ENCODE measurements at regions not wholly inside any gene's neighbourhood (a gene's known extent, or its start where the extent isn't known, plus 50 kb on each side); places are given as distances from the start of the nearest gene placed in this dataset.

DNA sequence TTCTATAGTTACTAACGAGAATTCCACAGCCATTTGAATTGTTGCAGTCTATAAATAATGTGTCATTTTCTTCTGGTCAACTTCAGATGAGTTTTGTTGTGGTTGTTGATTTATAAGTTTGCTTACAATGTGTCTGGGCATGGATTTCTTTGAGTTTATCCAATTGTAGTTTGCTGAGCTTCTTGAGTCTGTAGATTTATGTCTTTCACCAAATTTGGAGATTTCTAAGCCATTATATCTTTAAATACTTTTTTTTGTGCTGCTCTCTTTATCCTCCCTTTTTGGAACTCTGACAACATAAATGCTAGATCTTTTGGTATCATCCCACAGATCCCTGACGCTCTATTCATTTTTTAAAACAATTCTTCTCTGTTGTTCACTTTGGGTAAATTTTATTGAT, 63.2 kb upstream of the NDUFB4 start (continued):
- TF ChIP-seq, protein P1, sequence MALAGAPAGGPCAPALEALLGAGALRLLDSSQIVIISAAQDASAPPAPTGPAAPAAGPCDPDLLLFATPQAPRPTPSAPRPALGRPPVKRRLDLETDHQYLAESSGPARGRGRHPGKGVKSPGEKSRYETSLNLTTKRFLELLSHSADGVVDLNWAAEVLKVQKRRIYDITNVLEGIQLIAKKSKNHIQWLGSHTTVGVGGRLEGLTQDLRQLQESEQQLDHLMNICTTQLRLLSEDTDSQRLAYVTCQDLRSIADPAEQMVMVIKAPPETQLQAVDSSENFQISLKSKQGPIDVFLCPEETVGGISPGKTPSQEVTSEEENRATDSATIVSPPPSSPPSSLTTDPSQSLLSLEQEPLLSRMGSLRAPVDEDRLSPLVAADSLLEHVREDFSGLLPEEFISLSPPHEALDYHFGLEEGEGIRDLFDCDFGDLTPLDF (CRISPR knock-in tag; IDR thresholded peaks at IDR 0.05): no peak
- TF ChIP-seq, protein P2, sequence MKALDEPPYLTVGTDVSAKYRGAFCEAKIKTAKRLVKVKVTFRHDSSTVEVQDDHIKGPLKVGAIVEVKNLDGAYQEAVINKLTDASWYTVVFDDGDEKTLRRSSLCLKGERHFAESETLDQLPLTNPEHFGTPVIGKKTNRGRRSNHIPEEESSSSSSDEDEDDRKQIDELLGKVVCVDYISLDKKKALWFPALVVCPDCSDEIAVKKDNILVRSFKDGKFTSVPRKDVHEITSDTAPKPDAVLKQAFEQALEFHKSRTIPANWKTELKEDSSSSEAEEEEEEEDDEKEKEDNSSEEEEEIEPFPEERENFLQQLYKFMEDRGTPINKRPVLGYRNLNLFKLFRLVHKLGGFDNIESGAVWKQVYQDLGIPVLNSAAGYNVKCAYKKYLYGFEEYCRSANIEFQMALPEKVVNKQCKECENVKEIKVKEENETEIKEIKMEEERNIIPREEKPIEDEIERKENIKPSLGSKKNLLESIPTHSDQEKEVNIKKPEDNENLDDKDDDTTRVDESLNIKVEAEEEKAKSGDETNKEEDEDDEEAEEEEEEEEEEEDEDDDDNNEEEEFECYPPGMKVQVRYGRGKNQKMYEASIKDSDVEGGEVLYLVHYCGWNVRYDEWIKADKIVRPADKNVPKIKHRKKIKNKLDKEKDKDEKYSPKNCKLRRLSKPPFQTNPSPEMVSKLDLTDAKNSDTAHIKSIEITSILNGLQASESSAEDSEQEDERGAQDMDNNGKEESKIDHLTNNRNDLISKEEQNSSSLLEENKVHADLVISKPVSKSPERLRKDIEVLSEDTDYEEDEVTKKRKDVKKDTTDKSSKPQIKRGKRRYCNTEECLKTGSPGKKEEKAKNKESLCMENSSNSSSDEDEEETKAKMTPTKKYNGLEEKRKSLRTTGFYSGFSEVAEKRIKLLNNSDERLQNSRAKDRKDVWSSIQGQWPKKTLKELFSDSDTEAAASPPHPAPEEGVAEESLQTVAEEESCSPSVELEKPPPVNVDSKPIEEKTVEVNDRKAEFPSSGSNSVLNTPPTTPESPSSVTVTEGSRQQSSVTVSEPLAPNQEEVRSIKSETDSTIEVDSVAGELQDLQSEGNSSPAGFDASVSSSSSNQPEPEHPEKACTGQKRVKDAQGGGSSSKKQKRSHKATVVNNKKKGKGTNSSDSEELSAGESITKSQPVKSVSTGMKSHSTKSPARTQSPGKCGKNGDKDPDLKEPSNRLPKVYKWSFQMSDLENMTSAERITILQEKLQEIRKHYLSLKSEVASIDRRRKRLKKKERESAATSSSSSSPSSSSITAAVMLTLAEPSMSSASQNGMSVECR (CRISPR knock-in tag; IDR thresholded peaks at IDR 0.05; ENCODE audit: borderline replicate concordance): no peak

DNA sequence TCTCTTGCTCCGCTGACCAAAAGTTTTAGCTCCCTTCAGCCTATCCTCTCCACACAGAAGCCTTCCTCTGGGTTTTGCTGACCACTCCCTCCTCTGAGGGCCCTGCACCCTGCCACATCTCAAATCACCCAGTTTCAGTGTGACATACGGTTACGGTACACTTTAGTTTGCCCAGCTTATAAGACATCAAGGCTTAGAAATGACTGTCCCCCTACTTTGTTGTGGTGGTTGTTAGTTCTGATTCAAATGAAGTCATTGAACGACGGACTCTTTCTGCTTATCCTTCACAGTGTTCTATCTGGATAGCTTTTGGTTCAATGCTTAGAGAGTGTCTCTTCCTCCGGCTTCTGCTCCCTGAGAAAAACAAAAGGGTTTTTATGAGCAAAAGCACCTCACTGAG, 68.0 kb upstream of the NDUFB4 start:
- Mint-ChIP-seq H3K9me3 (no peaks in the 10 kb centered on the region), H3K27ac (no peak overlapping the region), H3K36me3 (no peaks in the 10 kb centered on the region), H3K4me3 (no peak overlapping the region), H3K27me3 (ENCODE audit: low read depth) (peaks cover under 1% of the 10 kb centered on the region), H3K4me1 (peaks cover 8% of the 10 kb centered on the region)
- POLR2A ChIA-PET: interaction anchor here (1.1 kb wide), 1 partner anchor 31 kb away, joined by 4 read pairs; no protein-coding TSS in a partner anchor
- CTCF ChIA-PET: interaction anchor here (1.0 to 2.4 kb wide), 3 partner anchors 21 to 111 kb away, joined by 3 to 7 read pairs (median 5); no protein-coding TSS in a partner anchor
- ATAC-seq: no peak; the same call in 1 of the 2 replicates
- no peak for DNase-seq (ENCODE audit: low spot score)
- TF ChIP-seq ETV6 (CRISPR knock-in tag; IDR thresholded peaks at IDR 0.05) (no peak), FOXJ3 (CRISPR knock-in tag; IDR thresholded peaks at IDR 0.05; ENCODE audit: borderline replicate concordance) (no peak), ZNF219 (CRISPR knock-in tag; IDR thresholded peaks at IDR 0.05; ENCODE audit: borderline replicate concordance) (no peak), ATF1 (CRISPR knock-in tag; IDR thresholded peaks at IDR 0.05) (no peak), GTF2I (CRISPR knock-in tag; conservative IDR thresholded peaks at IDR 0.05) (no peak), SOX15 (CRISPR knock-in tag; IDR thresholded peaks at IDR 0.05) (no peak), ZNF138 (CRISPR knock-in tag; conservative IDR thresholded peaks at IDR 0.05) (no peak), ZNF416 (CRISPR knock-in tag; IDR thresholded peaks at IDR 0.05) (no peak), FOXP1 (CRISPR knock-in tag; IDR thresholded peaks at IDR 0.05; ENCODE audit: borderline replicate concordance) (no peak), ZBTB21 (CRISPR knock-in tag; IDR thresholded peaks at IDR 0.05; ENCODE audit: borderline replicate concordance) (no peak), MXD4 (CRISPR knock-in tag; IDR thresholded peaks at IDR 0.05; ENCODE audit: borderline replicate concordance) (no peak), ZNF317 (CRISPR knock-in tag; IDR thresholded peaks at IDR 0.05; ENCODE audit: borderline replicate concordance, low read depth) (no peak), NFYB (CRISPR knock-in tag; conservative IDR thresholded peaks at IDR 0.05; ENCODE audit: low read depth) (no peak), NFATC4 (CRISPR knock-in tag; IDR thresholded peaks at IDR 0.05) (no peak)
- TF ChIP-seq, protein P3, sequence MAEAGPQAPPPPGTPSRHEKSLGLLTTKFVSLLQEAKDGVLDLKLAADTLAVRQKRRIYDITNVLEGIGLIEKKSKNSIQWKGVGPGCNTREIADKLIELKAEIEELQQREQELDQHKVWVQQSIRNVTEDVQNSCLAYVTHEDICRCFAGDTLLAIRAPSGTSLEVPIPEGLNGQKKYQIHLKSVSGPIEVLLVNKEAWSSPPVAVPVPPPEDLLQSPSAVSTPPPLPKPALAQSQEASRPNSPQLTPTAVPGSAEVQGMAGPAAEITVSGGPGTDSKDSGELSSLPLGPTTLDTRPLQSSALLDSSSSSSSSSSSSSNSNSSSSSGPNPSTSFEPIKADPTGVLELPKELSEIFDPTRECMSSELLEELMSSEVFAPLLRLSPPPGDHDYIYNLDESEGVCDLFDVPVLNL (CRISPR knock-in tag; IDR thresholded peaks at IDR 0.05; ENCODE audit: borderline replicate concordance, low read depth): no peak
- TF ChIP-seq, protein P4, sequence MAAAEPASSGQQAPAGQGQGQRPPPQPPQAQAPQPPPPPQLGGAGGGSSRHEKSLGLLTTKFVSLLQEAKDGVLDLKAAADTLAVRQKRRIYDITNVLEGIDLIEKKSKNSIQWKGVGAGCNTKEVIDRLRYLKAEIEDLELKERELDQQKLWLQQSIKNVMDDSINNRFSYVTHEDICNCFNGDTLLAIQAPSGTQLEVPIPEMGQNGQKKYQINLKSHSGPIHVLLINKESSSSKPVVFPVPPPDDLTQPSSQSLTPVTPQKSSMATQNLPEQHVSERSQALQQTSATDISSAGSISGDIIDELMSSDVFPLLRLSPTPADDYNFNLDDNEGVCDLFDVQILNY (CRISPR knock-in tag; IDR thresholded peaks at IDR 0.05): no peak
- TF ChIP-seq, protein P5, sequence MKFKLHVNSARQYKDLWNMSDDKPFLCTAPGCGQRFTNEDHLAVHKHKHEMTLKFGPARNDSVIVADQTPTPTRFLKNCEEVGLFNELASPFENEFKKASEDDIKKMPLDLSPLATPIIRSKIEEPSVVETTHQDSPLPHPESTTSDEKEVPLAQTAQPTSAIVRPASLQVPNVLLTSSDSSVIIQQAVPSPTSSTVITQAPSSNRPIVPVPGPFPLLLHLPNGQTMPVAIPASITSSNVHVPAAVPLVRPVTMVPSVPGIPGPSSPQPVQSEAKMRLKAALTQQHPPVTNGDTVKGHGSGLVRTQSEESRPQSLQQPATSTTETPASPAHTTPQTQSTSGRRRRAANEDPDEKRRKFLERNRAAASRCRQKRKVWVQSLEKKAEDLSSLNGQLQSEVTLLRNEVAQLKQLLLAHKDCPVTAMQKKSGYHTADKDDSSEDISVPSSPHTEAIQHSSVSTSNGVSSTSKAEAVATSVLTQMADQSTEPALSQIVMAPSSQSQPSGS (CRISPR knock-in tag; IDR thresholded peaks at IDR 0.05; ENCODE audit: borderline replicate concordance, low read depth): no peak
- TF ChIP-seq, protein P6, sequence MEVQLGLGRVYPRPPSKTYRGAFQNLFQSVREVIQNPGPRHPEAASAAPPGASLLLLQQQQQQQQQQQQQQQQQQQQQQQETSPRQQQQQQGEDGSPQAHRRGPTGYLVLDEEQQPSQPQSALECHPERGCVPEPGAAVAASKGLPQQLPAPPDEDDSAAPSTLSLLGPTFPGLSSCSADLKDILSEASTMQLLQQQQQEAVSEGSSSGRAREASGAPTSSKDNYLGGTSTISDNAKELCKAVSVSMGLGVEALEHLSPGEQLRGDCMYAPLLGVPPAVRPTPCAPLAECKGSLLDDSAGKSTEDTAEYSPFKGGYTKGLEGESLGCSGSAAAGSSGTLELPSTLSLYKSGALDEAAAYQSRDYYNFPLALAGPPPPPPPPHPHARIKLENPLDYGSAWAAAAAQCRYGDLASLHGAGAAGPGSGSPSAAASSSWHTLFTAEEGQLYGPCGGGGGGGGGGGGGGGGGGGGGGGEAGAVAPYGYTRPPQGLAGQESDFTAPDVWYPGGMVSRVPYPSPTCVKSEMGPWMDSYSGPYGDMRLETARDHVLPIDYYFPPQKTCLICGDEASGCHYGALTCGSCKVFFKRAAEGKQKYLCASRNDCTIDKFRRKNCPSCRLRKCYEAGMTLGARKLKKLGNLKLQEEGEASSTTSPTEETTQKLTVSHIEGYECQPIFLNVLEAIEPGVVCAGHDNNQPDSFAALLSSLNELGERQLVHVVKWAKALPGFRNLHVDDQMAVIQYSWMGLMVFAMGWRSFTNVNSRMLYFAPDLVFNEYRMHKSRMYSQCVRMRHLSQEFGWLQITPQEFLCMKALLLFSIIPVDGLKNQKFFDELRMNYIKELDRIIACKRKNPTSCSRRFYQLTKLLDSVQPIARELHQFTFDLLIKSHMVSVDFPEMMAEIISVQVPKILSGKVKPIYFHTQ (CRISPR knock-in tag; IDR thresholded peaks at IDR 0.05): no peak
- TF ChIP-seq, protein P7, sequence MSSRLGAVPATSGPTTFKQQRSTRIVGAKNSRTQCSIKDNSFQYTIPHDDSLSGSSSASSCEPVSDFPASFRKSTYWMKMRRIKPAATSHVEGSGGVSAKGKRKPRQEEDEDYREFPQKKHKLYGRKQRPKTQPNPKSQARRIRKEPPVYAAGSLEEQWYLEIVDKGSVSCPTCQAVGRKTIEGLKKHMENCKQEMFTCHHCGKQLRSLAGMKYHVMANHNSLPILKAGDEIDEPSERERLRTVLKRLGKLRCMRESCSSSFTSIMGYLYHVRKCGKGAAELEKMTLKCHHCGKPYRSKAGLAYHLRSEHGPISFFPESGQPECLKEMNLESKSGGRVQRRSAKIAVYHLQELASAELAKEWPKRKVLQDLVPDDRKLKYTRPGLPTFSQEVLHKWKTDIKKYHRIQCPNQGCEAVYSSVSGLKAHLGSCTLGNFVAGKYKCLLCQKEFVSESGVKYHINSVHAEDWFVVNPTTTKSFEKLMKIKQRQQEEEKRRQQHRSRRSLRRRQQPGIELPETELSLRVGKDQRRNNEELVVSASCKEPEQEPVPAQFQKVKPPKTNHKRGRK (CRISPR knock-in tag; IDR thresholded peaks at IDR 0.05; ENCODE audit: borderline replicate concordance): no peak
